ENCODE measurements at regions not wholly inside any gene's neighbourhood (a gene's known extent, or its start where the extent isn't known, plus 50 kb on each side); places are given as distances from the start of the nearest gene placed in this dataset.
A peak's percentile ranks its signal among the peaks of the same experiment; 100 is the strongest.

GRCh38 chr13:50712881-50713280 lies 130.6 kb downstream of the DLEU7 start:
- H2AFZ ChIP-seq (ENCODE audit: low read depth, low read length) = no peak overlapping the region

DNA sequence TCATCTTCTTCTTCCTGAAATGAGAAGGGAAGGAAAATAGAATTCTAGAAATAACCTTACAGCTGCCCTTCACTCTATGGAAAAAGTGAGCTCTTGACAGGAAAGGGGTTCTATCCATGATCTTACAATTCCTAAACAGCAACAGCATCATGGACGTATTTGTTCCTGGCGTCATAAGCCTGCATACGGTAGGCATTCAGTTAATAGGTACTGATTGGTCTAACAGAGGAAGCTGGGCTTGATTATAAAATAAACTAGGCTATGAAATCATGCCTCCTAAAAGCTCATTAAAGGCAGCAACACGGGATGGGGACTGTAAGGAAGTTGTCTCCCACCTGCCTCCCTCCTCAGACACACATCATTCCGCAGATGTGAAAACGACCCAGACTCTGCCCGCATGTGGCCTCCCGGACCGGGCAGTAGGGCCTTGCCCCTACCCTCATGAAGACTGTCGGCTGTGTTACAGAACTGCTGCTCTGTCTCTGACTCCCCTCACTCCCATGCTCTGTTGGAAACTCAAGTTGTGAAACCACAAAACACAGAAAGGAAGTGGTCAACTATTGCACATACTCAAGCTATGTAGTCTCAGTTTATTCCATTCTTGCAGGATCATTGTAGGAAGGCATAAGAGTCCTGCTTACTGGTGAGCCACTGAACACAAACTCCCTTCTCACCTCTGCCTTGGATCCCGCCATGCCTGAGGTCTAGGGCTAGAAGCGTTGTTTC lies 129.8 kb downstream of the DLEU7 start:
- TF ChIP-seq CTCF (IDR thresholded peaks at IDR 0.05; ENCODE audit: borderline replicate concordance, extremely low read depth, low read length, poor library complexity, severe bottlenecking) (no peak), EZH2 (IDR thresholded peaks at IDR 0.05; ENCODE audit: borderline replicate concordance, low read depth, low read length, severe bottlenecking) (no peak)
- Histone ChIP-seq H3K4me2 (ENCODE audit: insufficient read depth, low read length) (peak overlapping the region; percentile 58), H3K27ac (ENCODE audit: low read length) (peak overlapping the region; percentile 89), H4K20me1 (ENCODE audit: insufficient read depth, low read length) (no peaks in the 10 kb centered on the region), H2AFZ (ENCODE audit: low read depth, low read length) (peak overlapping the region; percentile 56; the same call in 1 of the 2 replicates), H3K79me2 (ENCODE audit: insufficient read depth, low read length) (no peaks in the 10 kb centered on the region), H3K9ac (ENCODE audit: low read depth, low read length) (peak overlapping the region; percentile 42), H3K27me3 (ENCODE audit: insufficient read depth, low read length, poor library complexity) (no peaks in the 10 kb centered on the region), H3K4me3 (ENCODE audit: low read depth in 1 of 2, low read length in 2 of 2) (peak overlapping the region in 1 of 2 experiments; percentile 22; a peak in 2 of 4 replicates), H3K36me3 (ENCODE audit: insufficient read depth, low read length) (no peaks in the 10 kb centered on the region), H3K9me3 (ENCODE audit: insufficient read depth, low read length, severe bottlenecking) (no peaks in the 10 kb centered on the region), H3K4me1 (ENCODE audit: insufficient read depth, low read length) (peaks cover 54% of the 10 kb centered on the region)
- DNase-seq (peak; percentile 82), ATAC-seq (ENCODE audit: insufficient read depth, low read depth) (peak; percentile 98)

More at GRCh38 chr13:50712881-50713280, 130.6 kb downstream of the DLEU7 start:
- H3K27me3 ChIP-seq (ENCODE audit: insufficient read depth, low read length, poor library complexity) = no peaks in the 10 kb centered on the region
- DNase-seq = no peak
- ATAC-seq (ENCODE audit: insufficient read depth, low read depth) = no peak
- H3K9ac ChIP-seq (ENCODE audit: low read depth, low read length) = peak overlapping the region; percentile 42
- H3K9me3 ChIP-seq (ENCODE audit: insufficient read depth, low read length, severe bottlenecking) = no peaks in the 10 kb centered on the region
- H3K4me3 ChIP-seq (ENCODE audit: low read depth in 1 of 2, low read length in 2 of 2) = peak overlapping the region in 1 of 2 experiments; percentile 2; a peak in 1 of 4 replicates
- H3K27ac ChIP-seq (ENCODE audit: low read length) = peak overlapping the region; percentile 89
- no peaks in the 10 kb centered on the region for H3K36me3 ChIP-seq (ENCODE audit: insufficient read depth, low read length)
- peaks cover 62% of the 10 kb centered on the region for H3K4me1 ChIP-seq (ENCODE audit: insufficient read depth, low read length)
- H3K79me2 ChIP-seq (ENCODE audit: insufficient read depth, low read length) = no peaks in the 10 kb centered on the region
- no peak for TF ChIP-seq CTCF (IDR thresholded peaks at IDR 0.05; ENCODE audit: borderline replicate concordance, extremely low read depth, low read length, poor library complexity, severe bottlenecking)
- TF ChIP-seq EZH2 (IDR thresholded peaks at IDR 0.05; ENCODE audit: borderline replicate concordance, low read depth, low read length, severe bottlenecking) = no peak
- no peaks in the 10 kb centered on the region for H4K20me1 ChIP-seq (ENCODE audit: insufficient read depth, low read length)
- H3K4me2 ChIP-seq (ENCODE audit: insufficient read depth, low read length) = peak overlapping the region; percentile 58

DNA sequence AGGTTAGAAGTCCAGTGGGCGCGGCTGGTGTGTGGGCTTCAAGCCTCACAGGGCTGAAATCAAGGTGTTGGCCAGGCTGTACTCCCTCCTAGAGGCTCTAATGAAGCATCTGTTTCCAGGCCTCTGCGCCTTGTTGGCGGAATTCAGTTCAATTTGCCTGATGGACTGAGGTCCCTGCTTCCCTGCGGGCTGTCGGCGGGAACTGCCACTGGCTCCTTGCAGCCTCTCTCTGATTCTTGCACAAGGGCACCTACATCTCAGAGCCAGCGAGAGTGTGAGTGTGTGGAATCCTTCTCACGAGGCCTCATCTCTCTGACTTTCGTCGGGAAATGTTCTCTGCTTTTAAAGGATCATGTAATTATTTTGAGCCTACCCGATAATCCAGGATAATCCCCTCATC lies 128.6 kb downstream of the DLEU7 start:
- no peak for ATAC-seq (ENCODE audit: insufficient read depth, low read depth)
- no peak for DNase-seq

More for the DNA sequence above, 128.6 kb downstream of the DLEU7 start:
- no peaks in the 10 kb centered on the region for H3K36me3 ChIP-seq (ENCODE audit: insufficient read depth, low read length)
- H3K9me3 ChIP-seq (ENCODE audit: insufficient read depth, low read length, severe bottlenecking) = no peaks in the 10 kb centered on the region
- no peaks in the 10 kb centered on the region for H3K27me3 ChIP-seq (ENCODE audit: insufficient read depth, low read length, poor library complexity)
- H3K4me1 ChIP-seq (ENCODE audit: insufficient read depth, low read length) = peaks cover 45% of the 10 kb centered on the region
- TF ChIP-seq EZH2 (IDR thresholded peaks at IDR 0.05; ENCODE audit: borderline replicate concordance, low read depth, low read length, severe bottlenecking) (no peak), CTCF (IDR thresholded peaks at IDR 0.05; ENCODE audit: borderline replicate concordance, extremely low read depth, low read length, poor library complexity, severe bottlenecking) (no peak)
- no peaks in the 10 kb centered on the region for H4K20me1 ChIP-seq (ENCODE audit: insufficient read depth, low read length)
- no peak overlapping the region for H2AFZ ChIP-seq (ENCODE audit: low read depth, low read length)
- H3K4me3 ChIP-seq (ENCODE audit: low read depth in 1 of 2, low read length in 2 of 2) = no peak overlapping the region
- no peaks in the 10 kb centered on the region for H3K79me2 ChIP-seq (ENCODE audit: insufficient read depth, low read length)
- H3K4me2 ChIP-seq (ENCODE audit: insufficient read depth, low read length) = no peak overlapping the region
- H3K9ac ChIP-seq (ENCODE audit: low read depth, low read length) = peak overlapping the region; percentile 42
- peak overlapping the region; percentile 89 for H3K27ac ChIP-seq (ENCODE audit: low read length)
